SK-N-SH (cell line): ENCODE measurements at regions not wholly inside any gene's neighbourhood (a gene's known extent, or its start where the extent isn't known, plus 50 kb on each side); places are given as distances from the start of the nearest gene placed in this dataset.
A peak's percentile ranks its signal among the peaks of the same experiment; 100 is the strongest.

Experiments used
- CTCF ChIA-PET: fragments of 300-600, 350-600 bp; formaldehyde crosslinking; extraction: SDS; loops from one replicate; lab custom pipeline; 2021; lab: Yijun Ruan, JAX
- POLR2A ChIA-PET: fragments of 350-600 bp; sonication (Branson Sonifier 250); formaldehyde crosslinking; extraction: SDS; loops from one replicate; lab custom pipeline; 2020; ENCODE audit warnings: antibody characterized with exemption, inconsistent platforms; lab: Yijun Ruan, JAX
- DNase-seq: peaks from one replicate; pipeline ENCODE4 v3.0.0; 2012
- H2AFZ ChIP-seq: fragments of 200-600 bp; sonication (generic); 2 replicates; pipeline ENCODE4 v1.8.1; 2016; ENCODE audit warnings: antibody characterized with exemption, mild to moderate bottlenecking, low read depth
- H3F3A ChIP-seq: fragments of 200-600 bp; sonication (generic); replicated peaks from 2 replicates; pipeline ENCODE3; 2016; ENCODE audit warnings: antibody characterized with exemption, mild to moderate bottlenecking; ENCODE audit not compliant: insufficient read depth
- H3K27ac ChIP-seq, 2 experiments: fragments of 200-500 bp in 1 of 2; fragments of 200-600 bp in 1 of 2; sonication (Bioruptor generic) in 1 of 2; sonication (generic), shearing (Covaris generic) in 1 of 2; 2 replicates each; pipeline versions ENCODE4 v1.5.1 to v1.6.1; 2014 to 2016; ENCODE audit warnings: low read depth in 2 of 2, inconsistent platforms in 1 of 2, low read length in 1 of 2, mild to moderate bottlenecking in 1 of 2, mixed read lengths in 1 of 2
- H3K27me3 ChIP-seq: fragments of 200-600 bp; sonication (generic), shearing (Covaris generic); 2 replicates; pipeline ENCODE4 v1.6.1; 2016; ENCODE audit warnings: mixed run types; ENCODE audit not compliant: insufficient read depth
- H3K36me3 ChIP-seq, 2 experiments: fragments of 200-500 bp in 1 of 2; fragments of 200-600 bp in 1 of 2; sonication (Bioruptor generic) in 1 of 2; sonication (generic) in 1 of 2; replicated peaks in 1 of 2; 2 replicates each; pipeline versions ENCODE3 to v1.5.1; 2014 to 2016; ENCODE audit warnings: low read length in 1 of 2, mild to moderate bottlenecking in 1 of 2; ENCODE audit not compliant: insufficient read depth in 2 of 2, control insufficient read depth in 1 of 2
- H3K4me1 ChIP-seq, 2 experiments: fragments of 200-500 bp in 1 of 2; fragments of 200-600 bp in 1 of 2; sonication (Bioruptor generic) in 1 of 2; sonication (generic), shearing (Covaris generic) in 1 of 2; 2 replicates each; pipeline versions ENCODE4 v1.5.1 to v1.6.1; 2014 to 2016; ENCODE audit warnings: low read depth in 1 of 2, low read length in 1 of 2, mixed run types in 1 of 2; ENCODE audit not compliant: insufficient read depth in 2 of 2, control insufficient read depth in 1 of 2
- H3K4me2 ChIP-seq: fragments of 200-600 bp; sonication (generic), shearing (Covaris generic); 2 replicates; pipeline ENCODE4 v1.6.1; 2017; ENCODE audit warnings: mixed run types
- H3K4me3 ChIP-seq, 2 experiments: fragments of 200-500 bp in 1 of 2; fragments of 200-600 bp in 1 of 2; sonication (Bioruptor generic) in 1 of 2; sonication (generic), shearing (Covaris generic) in 1 of 2; 2 replicates each; pipeline versions ENCODE4 v1.5.1 to v1.8.1; 2014 to 2016; ENCODE audit warnings: low read depth in 2 of 2, inconsistent platforms in 1 of 2, low read length in 1 of 2, mild to moderate bottlenecking in 1 of 2, mixed read lengths in 1 of 2, moderate library complexity in 1 of 2
- H3K79me2 ChIP-seq: fragments of 200-600 bp; sonication (generic); 2 replicates; pipeline ENCODE4 v1.8.1; 2017; ENCODE audit warnings: mild to moderate bottlenecking; ENCODE audit not compliant: insufficient read depth
- H3K9ac ChIP-seq: fragments of 200-600 bp; sonication (generic); 2 replicates; pipeline ENCODE4 v1.6.1; 2017; ENCODE audit warnings: mixed run types
- H3K9me2 ChIP-seq: fragments of 200-600 bp; sonication (generic); 2 replicates; pipeline ENCODE4 v1.6.1; 2017; ENCODE audit warnings: mixed run types
- H3K9me3 ChIP-seq: fragments of 200-600 bp; sonication (generic); 2 replicates; pipeline ENCODE4 v1.6.1; 2017; ENCODE audit warnings: mixed run types, mild to moderate bottlenecking, moderate library complexity
- H4K20me1 ChIP-seq: fragments of 200-600 bp; sonication (generic); 2 replicates; pipeline ENCODE4 v1.6.1; 2017; ENCODE audit warnings: mild to moderate bottlenecking, mixed run types; ENCODE audit not compliant: insufficient read depth
- CHD2 ChIP-seq: fragments of 150-350 bp; IDR thresholded peaks from 2 replicates; pipeline ENCODE4 v1.6.1; 2018; ENCODE audit warnings: low read length; ENCODE audit not compliant: partially characterized antibody
- FOSL2 ChIP-seq: IDR thresholded peaks from 2 replicates; pipeline ENCODE4 v1.4.0; 2012; ENCODE audit warnings: low read depth, mild to moderate bottlenecking, moderate library complexity, borderline replicate concordance
- GABPA ChIP-seq: IDR thresholded peaks from 2 replicates; pipeline ENCODE4 v1.4.0; 2012; ENCODE audit warnings: low read depth, mild to moderate bottlenecking
- GATA2 ChIP-seq: sonication (generic); formaldehyde crosslinking; IDR thresholded peaks from 2 replicates; pipeline ENCODE4 v1.5.0; 2020; ENCODE audit warnings: mild to moderate bottlenecking, missing genetic modification reagents
- MXI1 ChIP-seq: IDR thresholded peaks from 2 replicates; pipeline ENCODE4 v1.6.1; 2012; ENCODE audit warnings: mild to moderate bottlenecking, low read depth, low read length, improper control_type of control experiment
- RXRA ChIP-seq: IDR thresholded peaks from 2 replicates; pipeline ENCODE4 v1.4.0; 2012; ENCODE audit warnings: low read depth, mild to moderate bottlenecking, borderline replicate concordance
- SIN3A ChIP-seq: IDR thresholded peaks from 2 replicates; pipeline ENCODE4 v1.6.1; 2012; ENCODE audit warnings: low read depth, mild to moderate bottlenecking, low read length, moderate library complexity, borderline replicate concordance
- SMC3 ChIP-seq: IDR thresholded peaks from 2 replicates; pipeline ENCODE4 v1.6.1; 2012; ENCODE audit warnings: low read depth, low read length, improper control_type of control experiment
- TCF12 ChIP-seq: IDR thresholded peaks from 2 replicates; pipeline ENCODE4 v1.4.0; 2012
- TEAD4 ChIP-seq: IDR thresholded peaks from 2 replicates; pipeline ENCODE4 v1.4.0; 2012; ENCODE audit warnings: mild to moderate bottlenecking, borderline replicate concordance; ENCODE audit not compliant: insufficient read depth
- WGBS: methylation state at CpG from one replicate; pipeline ENCODE4 v1.1.6; 2017; ENCODE audit warnings: low lambda C conversion rate; 5-methylcytosine and 5-hydroxymethylcytosine counted together
- TF ChIP-seq, protein P1 (sequence below): fragments of 150-350 bp; IDR thresholded peaks from 2 replicates; pipeline ENCODE4 v1.6.1; 2016; ENCODE audit warnings: mild to moderate bottlenecking, low read depth, low read length
- TF ChIP-seq, protein P2 (sequence below): IDR thresholded peaks from 2 replicates; pipeline ENCODE4 v1.4.0; 2012; ENCODE audit warnings: low read depth, borderline replicate concordance
- TF ChIP-seq, protein P3 (sequence below): fragments of 150-350 bp; IDR thresholded peaks from 2 replicates; pipeline ENCODE4 v1.6.1; 2017; ENCODE audit warnings: antibody characterized with exemption, low read length, low read depth, borderline replicate concordance
- TF ChIP-seq, protein P4 (sequence below): IDR thresholded peaks from 2 replicates; pipeline ENCODE4 v1.4.0; 2012; ENCODE audit warnings: low read depth, borderline replicate concordance
- TF ChIP-seq, protein P5 (sequence below): IDR thresholded peaks from 2 replicates; pipeline ENCODE4 v1.6.1; 2012; ENCODE audit warnings: mild to moderate bottlenecking, low read depth, low read length, moderate library complexity
- TF ChIP-seq, protein P6 (sequence below): IDR thresholded peaks from 2 replicates; pipeline ENCODE4 v1.4.0; 2012; ENCODE audit warnings: low read depth
- TF ChIP-seq, protein P7 (sequence below): fragments of 200-600 bp; sonication (generic); IDR thresholded peaks from 2 replicates; pipeline ENCODE4 v1.6.1; 2017; ENCODE audit warnings: antibody characterized with exemption, mild to moderate bottlenecking, moderate library complexity

DNA sequence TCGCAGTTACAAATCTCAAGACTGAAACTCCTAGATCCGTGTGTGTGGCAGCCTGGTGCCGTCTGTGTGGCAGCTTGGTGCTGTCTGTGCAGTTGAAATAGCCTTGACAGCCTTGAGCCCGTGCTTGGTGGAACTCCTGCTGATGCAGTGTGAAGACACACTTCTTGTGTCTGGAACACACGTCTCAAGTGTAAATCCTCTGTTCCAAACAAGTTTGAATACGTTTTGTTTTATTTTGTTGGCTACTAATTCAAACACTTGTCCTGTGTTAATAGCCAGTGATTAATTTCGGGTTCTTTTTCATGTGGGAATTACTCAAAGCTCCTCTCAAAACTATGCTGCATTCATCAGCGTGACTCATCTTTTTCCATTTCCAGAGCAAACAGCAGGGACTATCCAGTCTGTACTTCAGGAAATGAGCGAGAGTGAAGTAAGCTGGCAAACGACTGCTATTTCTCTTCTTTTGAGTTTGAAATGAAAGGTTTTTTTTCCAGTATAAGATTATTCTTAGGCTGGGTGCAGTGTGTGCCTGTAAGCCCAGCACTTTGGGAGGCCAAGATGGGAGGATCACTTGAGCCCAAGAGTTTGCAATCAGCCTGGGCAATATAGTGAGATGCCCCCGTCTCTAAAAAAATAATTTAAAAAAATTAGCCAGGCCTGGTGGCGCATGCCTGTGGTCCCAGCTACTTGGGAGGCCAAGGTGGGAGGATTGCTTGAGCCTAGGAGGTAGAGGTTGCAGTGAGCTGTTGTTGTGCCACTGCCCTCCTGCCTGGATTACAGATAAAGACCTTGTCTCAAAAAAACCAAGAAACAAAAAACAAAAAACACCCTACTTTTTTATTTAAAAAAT, 152.9 kb downstream of the SPP2 start (continued):
- TF ChIP-seq, protein P1, sequence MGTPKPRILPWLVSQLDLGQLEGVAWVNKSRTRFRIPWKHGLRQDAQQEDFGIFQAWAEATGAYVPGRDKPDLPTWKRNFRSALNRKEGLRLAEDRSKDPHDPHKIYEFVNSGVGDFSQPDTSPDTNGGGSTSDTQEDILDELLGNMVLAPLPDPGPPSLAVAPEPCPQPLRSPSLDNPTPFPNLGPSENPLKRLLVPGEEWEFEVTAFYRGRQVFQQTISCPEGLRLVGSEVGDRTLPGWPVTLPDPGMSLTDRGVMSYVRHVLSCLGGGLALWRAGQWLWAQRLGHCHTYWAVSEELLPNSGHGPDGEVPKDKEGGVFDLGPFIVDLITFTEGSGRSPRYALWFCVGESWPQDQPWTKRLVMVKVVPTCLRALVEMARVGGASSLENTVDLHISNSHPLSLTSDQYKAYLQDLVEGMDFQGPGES = no peak
- TF ChIP-seq, protein P2, sequence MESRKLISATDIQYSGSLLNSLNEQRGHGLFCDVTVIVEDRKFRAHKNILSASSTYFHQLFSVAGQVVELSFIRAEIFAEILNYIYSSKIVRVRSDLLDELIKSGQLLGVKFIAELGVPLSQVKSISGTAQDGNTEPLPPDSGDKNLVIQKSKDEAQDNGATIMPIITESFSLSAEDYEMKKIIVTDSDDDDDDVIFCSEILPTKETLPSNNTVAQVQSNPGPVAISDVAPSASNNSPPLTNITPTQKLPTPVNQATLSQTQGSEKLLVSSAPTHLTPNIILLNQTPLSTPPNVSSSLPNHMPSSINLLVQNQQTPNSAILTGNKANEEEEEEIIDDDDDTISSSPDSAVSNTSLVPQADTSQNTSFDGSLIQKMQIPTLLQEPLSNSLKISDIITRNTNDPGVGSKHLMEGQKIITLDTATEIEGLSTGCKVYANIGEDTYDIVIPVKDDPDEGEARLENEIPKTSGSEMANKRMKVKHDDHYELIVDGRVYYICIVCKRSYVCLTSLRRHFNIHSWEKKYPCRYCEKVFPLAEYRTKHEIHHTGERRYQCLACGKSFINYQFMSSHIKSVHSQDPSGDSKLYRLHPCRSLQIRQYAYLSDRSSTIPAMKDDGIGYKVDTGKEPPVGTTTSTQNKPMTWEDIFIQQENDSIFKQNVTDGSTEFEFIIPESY = 0 out of 2 replicates have a peak, but pooled peaks have one; percentile 74
- TF ChIP-seq MXI1 (no peak), TEAD4 (peak; percentile 82), SIN3A (0 out of 2 replicates have a peak, but pooled peaks have one; percentile 30)
- TF ChIP-seq, protein P3, sequence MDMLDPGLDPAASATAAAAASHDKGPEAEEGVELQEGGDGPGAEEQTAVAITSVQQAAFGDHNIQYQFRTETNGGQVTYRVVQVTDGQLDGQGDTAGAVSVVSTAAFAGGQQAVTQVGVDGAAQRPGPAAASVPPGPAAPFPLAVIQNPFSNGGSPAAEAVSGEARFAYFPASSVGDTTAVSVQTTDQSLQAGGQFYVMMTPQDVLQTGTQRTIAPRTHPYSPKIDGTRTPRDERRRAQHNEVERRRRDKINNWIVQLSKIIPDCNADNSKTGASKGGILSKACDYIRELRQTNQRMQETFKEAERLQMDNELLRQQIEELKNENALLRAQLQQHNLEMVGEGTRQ = no peak
- TF ChIP-seq, all 33 proteins: peak for 15

DNA sequence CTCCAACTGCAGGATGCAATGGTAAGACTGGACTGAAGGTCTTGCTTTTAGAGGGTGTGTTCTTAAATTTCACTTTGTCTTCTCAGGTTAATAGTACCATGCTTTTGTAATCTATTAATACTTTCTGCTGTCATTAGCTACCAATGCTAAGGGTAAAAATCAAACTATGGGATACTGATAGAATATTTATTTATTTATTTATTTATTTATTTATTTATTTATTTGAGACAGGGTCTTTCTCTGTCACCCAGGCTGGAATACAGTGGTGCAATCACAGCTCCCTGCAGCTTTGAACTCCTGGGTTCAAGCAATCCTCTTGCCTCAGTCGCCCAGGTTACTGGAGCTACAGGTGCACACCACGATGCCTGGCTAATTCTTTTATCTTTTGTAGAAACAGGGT, 152.1 kb downstream of the SPP2 start:
- Histone ChIP-seq H3K36me3 (no peaks in the 10 kb centered on the region), H3K27ac (peak overlapping the region; percentile 7 to 97; a peak in 3 of 4 replicates), H3K79me2 (no peaks in the 10 kb centered on the region), H3F3A (peaks cover 34% of the 10 kb centered on the region), H2AFZ (peak overlapping the region; percentile 81; the same call in 1 of the 2 replicates), H4K20me1 (no peaks in the 10 kb centered on the region), H3K4me3 (peak overlapping the region in 1 of 2 experiments; percentile 57; a peak in 2 of 4 replicates), H3K4me1 (peaks cover 0 to 8% of the 10 kb centered on the region in 2 experiments; a peak in 2 of 4 replicates), H3K4me2 (peak overlapping the region; percentile 90), H3K9me2 (no peaks in the 10 kb centered on the region), H3K9ac (peak overlapping the region; percentile 75), H3K27me3 (no peaks in the 10 kb centered on the region), H3K9me3 (peaks cover 8% of the 10 kb centered on the region; the same call in 1 of the 2 replicates)
- DNase-seq = no peak
- ChIA-PET POLR2A (no interaction called here), CTCF (no interaction called here)
- TF ChIP-seq SMC3 (no peak), CHD2 (no peak), GATA2 (CRISPR knock-in tag) (no peak), GABPA (no peak), SIN3A (no peak), FOSL2 (no peak), RXRA (no peak), TCF12 (no peak)
- TF ChIP-seq, protein P4, sequence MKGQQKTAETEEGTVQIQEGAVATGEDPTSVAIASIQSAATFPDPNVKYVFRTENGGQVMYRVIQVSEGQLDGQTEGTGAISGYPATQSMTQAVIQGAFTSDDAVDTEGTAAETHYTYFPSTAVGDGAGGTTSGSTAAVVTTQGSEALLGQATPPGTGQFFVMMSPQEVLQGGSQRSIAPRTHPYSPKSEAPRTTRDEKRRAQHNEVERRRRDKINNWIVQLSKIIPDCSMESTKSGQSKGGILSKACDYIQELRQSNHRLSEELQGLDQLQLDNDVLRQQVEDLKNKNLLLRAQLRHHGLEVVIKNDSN = no peak
- TF ChIP-seq, protein P5, sequence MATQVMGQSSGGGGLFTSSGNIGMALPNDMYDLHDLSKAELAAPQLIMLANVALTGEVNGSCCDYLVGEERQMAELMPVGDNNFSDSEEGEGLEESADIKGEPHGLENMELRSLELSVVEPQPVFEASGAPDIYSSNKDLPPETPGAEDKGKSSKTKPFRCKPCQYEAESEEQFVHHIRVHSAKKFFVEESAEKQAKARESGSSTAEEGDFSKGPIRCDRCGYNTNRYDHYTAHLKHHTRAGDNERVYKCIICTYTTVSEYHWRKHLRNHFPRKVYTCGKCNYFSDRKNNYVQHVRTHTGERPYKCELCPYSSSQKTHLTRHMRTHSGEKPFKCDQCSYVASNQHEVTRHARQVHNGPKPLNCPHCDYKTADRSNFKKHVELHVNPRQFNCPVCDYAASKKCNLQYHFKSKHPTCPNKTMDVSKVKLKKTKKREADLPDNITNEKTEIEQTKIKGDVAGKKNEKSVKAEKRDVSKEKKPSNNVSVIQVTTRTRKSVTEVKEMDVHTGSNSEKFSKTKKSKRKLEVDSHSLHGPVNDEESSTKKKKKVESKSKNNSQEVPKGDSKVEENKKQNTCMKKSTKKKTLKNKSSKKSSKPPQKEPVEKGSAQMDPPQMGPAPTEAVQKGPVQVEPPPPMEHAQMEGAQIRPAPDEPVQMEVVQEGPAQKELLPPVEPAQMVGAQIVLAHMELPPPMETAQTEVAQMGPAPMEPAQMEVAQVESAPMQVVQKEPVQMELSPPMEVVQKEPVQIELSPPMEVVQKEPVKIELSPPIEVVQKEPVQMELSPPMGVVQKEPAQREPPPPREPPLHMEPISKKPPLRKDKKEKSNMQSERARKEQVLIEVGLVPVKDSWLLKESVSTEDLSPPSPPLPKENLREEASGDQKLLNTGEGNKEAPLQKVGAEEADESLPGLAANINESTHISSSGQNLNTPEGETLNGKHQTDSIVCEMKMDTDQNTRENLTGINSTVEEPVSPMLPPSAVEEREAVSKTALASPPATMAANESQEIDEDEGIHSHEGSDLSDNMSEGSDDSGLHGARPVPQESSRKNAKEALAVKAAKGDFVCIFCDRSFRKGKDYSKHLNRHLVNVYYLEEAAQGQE = no peak
- TF ChIP-seq, protein P6, sequence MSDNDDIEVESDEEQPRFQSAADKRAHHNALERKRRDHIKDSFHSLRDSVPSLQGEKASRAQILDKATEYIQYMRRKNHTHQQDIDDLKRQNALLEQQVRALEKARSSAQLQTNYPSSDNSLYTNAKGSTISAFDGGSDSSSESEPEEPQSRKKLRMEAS = no peak
- TF ChIP-seq, protein P7, sequence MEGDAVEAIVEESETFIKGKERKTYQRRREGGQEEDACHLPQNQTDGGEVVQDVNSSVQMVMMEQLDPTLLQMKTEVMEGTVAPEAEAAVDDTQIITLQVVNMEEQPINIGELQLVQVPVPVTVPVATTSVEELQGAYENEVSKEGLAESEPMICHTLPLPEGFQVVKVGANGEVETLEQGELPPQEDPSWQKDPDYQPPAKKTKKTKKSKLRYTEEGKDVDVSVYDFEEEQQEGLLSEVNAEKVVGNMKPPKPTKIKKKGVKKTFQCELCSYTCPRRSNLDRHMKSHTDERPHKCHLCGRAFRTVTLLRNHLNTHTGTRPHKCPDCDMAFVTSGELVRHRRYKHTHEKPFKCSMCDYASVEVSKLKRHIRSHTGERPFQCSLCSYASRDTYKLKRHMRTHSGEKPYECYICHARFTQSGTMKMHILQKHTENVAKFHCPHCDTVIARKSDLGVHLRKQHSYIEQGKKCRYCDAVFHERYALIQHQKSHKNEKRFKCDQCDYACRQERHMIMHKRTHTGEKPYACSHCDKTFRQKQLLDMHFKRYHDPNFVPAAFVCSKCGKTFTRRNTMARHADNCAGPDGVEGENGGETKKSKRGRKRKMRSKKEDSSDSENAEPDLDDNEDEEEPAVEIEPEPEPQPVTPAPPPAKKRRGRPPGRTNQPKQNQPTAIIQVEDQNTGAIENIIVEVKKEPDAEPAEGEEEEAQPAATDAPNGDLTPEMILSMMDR = no peak
- 77% methylated on average over 2 of the region's 2 CpGs for WGBS
